GM12872 (cell line): ENCODE measurements at regions not wholly inside any gene's neighbourhood (a gene's known extent, or its start where the extent isn't known, plus 50 kb on each side); places are given as distances from the start of the nearest gene placed in this dataset.
A peak's percentile ranks its signal among the peaks of the same experiment; 100 is the strongest.

Source experiments
- TF ChIP-seq, protein P1 (sequence below): IDR thresholded peaks from 3 replicates; pipeline ENCODE4 v1.5.1; 2011; ENCODE audit warnings: low read depth, mild to moderate bottlenecking, low read length, moderate library complexity; ENCODE audit not compliant: insufficient read depth

DNA sequence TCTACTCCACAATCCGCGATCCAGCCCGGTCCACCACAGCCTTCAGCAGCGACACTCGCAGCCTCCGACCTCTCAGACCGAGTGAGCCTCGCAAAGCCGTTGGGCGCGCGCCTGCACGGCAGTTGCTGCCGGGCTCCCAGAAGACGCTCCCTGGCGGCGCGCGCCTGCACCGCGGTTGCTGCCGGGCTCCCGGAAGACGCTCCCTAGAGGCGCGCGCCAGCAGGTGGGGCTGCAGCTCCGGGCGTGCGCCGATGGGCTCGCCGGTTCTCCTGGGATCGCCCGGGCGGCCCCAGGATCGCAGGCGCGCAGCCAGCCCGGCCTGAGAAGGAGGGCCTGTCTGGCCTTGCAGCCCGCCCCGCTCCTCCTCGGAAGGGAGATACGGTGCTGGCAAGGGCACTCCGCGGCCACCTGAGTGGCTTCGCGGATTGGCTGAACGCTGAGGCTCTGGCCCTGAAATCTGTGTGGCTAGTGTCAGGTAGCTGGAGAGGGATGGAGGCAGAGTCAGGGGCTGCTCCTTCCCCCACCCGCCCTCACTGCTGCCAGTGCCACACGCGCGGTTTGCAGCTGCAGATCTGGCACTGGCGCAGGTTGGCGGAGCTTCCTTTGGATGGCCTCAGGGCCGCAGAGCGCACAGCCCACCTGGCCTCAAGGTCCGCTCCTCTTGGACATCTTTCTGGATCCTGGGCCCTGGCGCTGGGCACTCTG, 416.2 kb downstream of the FOXD4L4 start:
- TF ChIP-seq, protein P1, sequence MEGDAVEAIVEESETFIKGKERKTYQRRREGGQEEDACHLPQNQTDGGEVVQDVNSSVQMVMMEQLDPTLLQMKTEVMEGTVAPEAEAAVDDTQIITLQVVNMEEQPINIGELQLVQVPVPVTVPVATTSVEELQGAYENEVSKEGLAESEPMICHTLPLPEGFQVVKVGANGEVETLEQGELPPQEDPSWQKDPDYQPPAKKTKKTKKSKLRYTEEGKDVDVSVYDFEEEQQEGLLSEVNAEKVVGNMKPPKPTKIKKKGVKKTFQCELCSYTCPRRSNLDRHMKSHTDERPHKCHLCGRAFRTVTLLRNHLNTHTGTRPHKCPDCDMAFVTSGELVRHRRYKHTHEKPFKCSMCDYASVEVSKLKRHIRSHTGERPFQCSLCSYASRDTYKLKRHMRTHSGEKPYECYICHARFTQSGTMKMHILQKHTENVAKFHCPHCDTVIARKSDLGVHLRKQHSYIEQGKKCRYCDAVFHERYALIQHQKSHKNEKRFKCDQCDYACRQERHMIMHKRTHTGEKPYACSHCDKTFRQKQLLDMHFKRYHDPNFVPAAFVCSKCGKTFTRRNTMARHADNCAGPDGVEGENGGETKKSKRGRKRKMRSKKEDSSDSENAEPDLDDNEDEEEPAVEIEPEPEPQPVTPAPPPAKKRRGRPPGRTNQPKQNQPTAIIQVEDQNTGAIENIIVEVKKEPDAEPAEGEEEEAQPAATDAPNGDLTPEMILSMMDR = peak; percentile 33; the same call in 1 of the 3 replicates

DNA sequence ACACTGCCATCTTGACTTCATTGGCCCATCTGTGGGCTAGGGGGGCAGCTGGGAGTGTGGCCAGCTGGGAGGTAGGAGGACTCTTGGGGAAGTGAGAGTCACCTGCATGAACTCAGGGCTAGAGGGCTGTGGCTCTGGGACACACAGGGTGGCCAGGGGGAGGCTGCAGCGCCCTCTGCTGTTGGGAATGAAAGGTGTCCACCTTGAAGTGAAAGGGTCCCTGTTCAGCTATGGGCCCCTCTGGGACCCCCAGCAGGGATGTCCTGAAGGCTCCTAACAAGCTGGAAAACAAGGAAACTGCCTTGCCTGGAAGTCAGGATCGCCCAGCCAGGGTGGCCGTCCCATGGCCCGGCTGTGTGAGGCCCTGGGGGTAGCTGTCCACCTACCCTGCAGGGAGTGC, 507.8 kb downstream of the FOXD4L4 start:
- TF ChIP-seq, protein P1 = peak; percentile 29; the same call in 1 of the 3 replicates
